ENCODE measurements at regions not wholly inside any gene's neighbourhood (a gene's known extent, or its start where the extent isn't known, plus 50 kb on each side); places are given as distances from the start of the nearest gene placed in this dataset.

- Histone ChIP-seq H3K27ac (replicated peaks) (no peak overlapping the region), H3K27me3 (ENCODE audit: low read depth) (peaks cover 6% of the 10 kb centered on the region), H3K4me3 (no peak overlapping the region), H3K4me1 (no peaks in the 10 kb centered on the region), H3K9me3 (replicated peaks) (no peaks in the 10 kb centered on the region), H3K36me3 (no peaks in the 10 kb centered on the region)
- no peak for TF ChIP-seq CTCF (IDR thresholded peaks at IDR 0.05; ENCODE audit: borderline replicate concordance)
- intact Hi-C loops (cut with micrococcal nuclease): no loop called here
- no peak for DNase-seq
Measured at GRCh38 chr22:26846645-26847044, 189.3 kb downstream of the MIAT start.

GRCh38 chr22:26847046-26847445 is 189.7 kb downstream of the MIAT start:
- no peaks in the 10 kb centered on the region for H3K4me1 ChIP-seq
- TF ChIP-seq CTCF (IDR thresholded peaks at IDR 0.05; ENCODE audit: borderline replicate concordance): no peak
- DNase-seq: no peak
- no peak overlapping the region for H3K4me3 ChIP-seq
- peaks cover 6% of the 10 kb centered on the region for H3K27me3 ChIP-seq (ENCODE audit: low read depth)
- H3K9me3 ChIP-seq (replicated peaks): no peaks in the 10 kb centered on the region
- no peak overlapping the region for H3K27ac ChIP-seq (replicated peaks)
- intact Hi-C loops (cut with micrococcal nuclease): no loop called here
- no peaks in the 10 kb centered on the region for H3K36me3 ChIP-seq

GRCh38 chr22:26847816-26848215 is 190.4 kb downstream of the MIAT start:
- intact Hi-C loops (cut with micrococcal nuclease): no loop called here
- Histone ChIP-seq H3K27ac (replicated peaks) (no peak overlapping the region), H3K36me3 (no peaks in the 10 kb centered on the region), H3K4me3 (no peak overlapping the region), H3K4me1 (no peaks in the 10 kb centered on the region), H3K9me3 (replicated peaks) (no peaks in the 10 kb centered on the region), H3K27me3 (ENCODE audit: low read depth) (peaks cover 6% of the 10 kb centered on the region)
- TF ChIP-seq CTCF (IDR thresholded peaks at IDR 0.05; ENCODE audit: borderline replicate concordance): no peak
- DNase-seq: no peak

- H3K9me3 ChIP-seq (replicated peaks): no peaks in the 10 kb centered on the region
- no peak overlapping the region for H3K27ac ChIP-seq (replicated peaks)
- DNase-seq: no peak
- peaks cover 6% of the 10 kb centered on the region for H3K27me3 ChIP-seq (ENCODE audit: low read depth)
- intact Hi-C loops (cut with micrococcal nuclease): no loop called here
- TF ChIP-seq CTCF (IDR thresholded peaks at IDR 0.05; ENCODE audit: borderline replicate concordance): no peak
- H3K4me3 ChIP-seq: no peak overlapping the region
- H3K4me1 ChIP-seq: no peaks in the 10 kb centered on the region
- H3K36me3 ChIP-seq: no peaks in the 10 kb centered on the region
Measured at GRCh38 chr22:26848244-26848920, 191.0 kb downstream of the MIAT start.

- TF ChIP-seq CTCF (IDR thresholded peaks at IDR 0.05; ENCODE audit: borderline replicate concordance): no peak
- intact Hi-C loops (cut with micrococcal nuclease): no loop called here
Measured at GRCh38 chr22:26849575-26849974, 192.2 kb downstream of the MIAT start.

More at GRCh38 chr22:26849575-26849974, 192.2 kb downstream of the MIAT start:
- Histone ChIP-seq H3K4me3 (no peak overlapping the region), H3K36me3 (no peaks in the 10 kb centered on the region), H3K9me3 (replicated peaks) (no peaks in the 10 kb centered on the region), H3K4me1 (no peaks in the 10 kb centered on the region), H3K27me3 (ENCODE audit: low read depth) (peaks cover 6% of the 10 kb centered on the region), H3K27ac (replicated peaks) (no peak overlapping the region)
- DNase-seq: no peak

Measured in left ventricle myocardium inferior (tissue), 1 donor.